Nephron (organoid): ENCODE measurements at regions not wholly inside any gene's neighbourhood (a gene's known extent, or its start where the extent isn't known, plus 50 kb on each side); places are given as distances from the start of the nearest gene placed in this dataset.

Experiments
- H3K27ac Mint-ChIP-seq, 3 experiments: 2 replicates each; pipeline ENCODE4 v1.8.0; 2020; ENCODE audit warnings: mixed read lengths in 3 of 3, mild to moderate bottlenecking in 2 of 3, moderate library complexity in 1 of 3
- H3K27me3 Mint-ChIP-seq: 2 replicates; pipeline ENCODE4 v1.8.0; 2021; ENCODE audit warnings: low read depth, mild to moderate bottlenecking, moderate library complexity, mixed read lengths
- H3K36me3 Mint-ChIP-seq: 2 replicates; pipeline ENCODE4 v1.8.0; 2020; ENCODE audit warnings: low read depth, mixed read lengths
- H3K4me1 Mint-ChIP-seq: 2 replicates; pipeline ENCODE4 v1.8.0; 2020; ENCODE audit warnings: mixed read lengths
- H3K4me3 Mint-ChIP-seq, 3 experiments: 2 replicates each; pipeline ENCODE4 v1.8.0; 2020; ENCODE audit warnings: mild to moderate bottlenecking in 3 of 3, mixed read lengths in 3 of 3, moderate library complexity in 2 of 3
- H3K9me3 Mint-ChIP-seq: 2 replicates; pipeline ENCODE4 v1.8.0; 2020; ENCODE audit warnings: mixed read lengths
- TF ChIP-seq, protein P1 (sequence below), 3 experiments: fragments of 200-600 bp; sonication (generic); IDR thresholded peaks; one replicate each; pipeline ENCODE4 v1.5.0; 2021; ENCODE audit warnings: antibody characterized with exemption in 3 of 3; ENCODE audit not compliant: unreplicated experiment in 3 of 3

DNA sequence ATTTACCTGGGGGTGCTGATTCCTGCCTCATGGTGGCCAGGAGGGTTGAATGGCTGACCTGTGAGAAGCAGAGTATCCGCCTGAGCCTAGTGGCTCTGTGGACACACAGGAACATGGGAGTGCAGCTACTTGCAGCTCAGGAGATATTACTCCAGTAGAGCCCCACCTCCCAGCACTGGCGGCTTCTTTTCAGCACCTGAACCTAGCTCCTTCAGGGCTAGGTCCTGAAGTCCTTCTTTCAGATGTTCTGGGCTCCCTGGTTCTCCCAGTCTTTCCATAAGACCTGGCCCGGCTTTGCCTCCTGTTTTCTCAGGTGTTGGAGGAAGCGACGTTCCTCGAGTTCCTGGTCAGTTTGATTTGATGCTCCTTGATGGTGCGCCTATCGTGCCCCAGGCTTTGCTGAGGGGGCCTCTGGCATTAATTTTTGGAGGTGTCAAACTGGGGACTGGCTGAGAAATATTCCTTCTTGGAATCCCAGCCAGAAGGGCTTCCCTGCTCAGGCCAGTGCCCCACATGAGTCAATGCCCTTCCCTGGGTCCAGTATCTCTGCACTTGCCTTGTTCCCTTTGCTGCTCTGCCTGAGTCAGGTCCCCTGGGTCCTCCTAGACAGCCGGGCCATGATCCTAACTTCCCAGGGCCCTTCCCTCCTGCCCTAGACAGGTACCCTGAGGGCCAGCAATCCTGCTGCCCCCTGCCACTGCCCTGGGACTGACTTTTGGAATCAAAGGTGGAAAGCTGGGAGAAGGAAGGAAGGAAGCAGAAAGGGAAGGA lies 110.7 kb upstream of the HAAO start:
- Mint-ChIP-seq H3K4me1 (peaks cover 50% of the 10 kb centered on the region), H3K4me3 (no peak overlapping the region), H3K36me3 (no peaks in the 10 kb centered on the region), H3K27ac (peak overlapping the region; percentile 78 to 98 (median 97)), H3K9me3 (no peaks in the 10 kb centered on the region), H3K27me3 (no peaks in the 10 kb centered on the region)
- TF ChIP-seq, protein P1, sequence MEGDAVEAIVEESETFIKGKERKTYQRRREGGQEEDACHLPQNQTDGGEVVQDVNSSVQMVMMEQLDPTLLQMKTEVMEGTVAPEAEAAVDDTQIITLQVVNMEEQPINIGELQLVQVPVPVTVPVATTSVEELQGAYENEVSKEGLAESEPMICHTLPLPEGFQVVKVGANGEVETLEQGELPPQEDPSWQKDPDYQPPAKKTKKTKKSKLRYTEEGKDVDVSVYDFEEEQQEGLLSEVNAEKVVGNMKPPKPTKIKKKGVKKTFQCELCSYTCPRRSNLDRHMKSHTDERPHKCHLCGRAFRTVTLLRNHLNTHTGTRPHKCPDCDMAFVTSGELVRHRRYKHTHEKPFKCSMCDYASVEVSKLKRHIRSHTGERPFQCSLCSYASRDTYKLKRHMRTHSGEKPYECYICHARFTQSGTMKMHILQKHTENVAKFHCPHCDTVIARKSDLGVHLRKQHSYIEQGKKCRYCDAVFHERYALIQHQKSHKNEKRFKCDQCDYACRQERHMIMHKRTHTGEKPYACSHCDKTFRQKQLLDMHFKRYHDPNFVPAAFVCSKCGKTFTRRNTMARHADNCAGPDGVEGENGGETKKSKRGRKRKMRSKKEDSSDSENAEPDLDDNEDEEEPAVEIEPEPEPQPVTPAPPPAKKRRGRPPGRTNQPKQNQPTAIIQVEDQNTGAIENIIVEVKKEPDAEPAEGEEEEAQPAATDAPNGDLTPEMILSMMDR (IDR thresholded peaks at IDR 0.05; ENCODE audit: unreplicated experiment in 3 of 3) = no peak

DNA sequence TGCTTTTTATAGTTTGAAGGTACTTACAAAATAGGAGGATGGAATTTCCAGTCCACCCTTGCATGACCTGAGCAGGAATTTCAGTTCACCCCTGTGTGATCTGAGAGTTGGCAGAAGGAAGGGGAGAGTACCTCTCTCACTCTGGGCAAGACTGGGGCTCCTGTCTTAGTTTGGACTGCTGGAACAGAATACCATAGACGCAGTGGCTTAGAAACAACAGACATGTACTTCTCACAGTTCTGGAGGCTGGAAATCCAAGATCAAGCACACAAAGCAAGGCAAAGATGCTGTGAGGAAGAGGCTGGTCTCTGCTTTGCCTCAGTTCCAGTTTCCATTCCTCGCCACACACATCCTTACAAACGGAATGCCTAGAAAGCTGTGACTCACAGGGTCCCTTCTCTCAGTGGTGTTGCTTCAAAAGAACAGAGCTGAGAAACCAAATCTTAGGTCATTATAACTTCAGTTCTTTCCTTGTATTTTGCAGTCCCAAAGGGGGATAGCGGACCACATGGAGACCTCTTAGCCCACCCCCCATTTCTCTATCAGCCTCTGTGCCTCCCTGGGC lies 108.8 kb upstream of the HAAO start:
- H3K4me3 Mint-ChIP-seq = no peak overlapping the region
- no peaks in the 10 kb centered on the region for H3K27me3 Mint-ChIP-seq
- no peaks in the 10 kb centered on the region for H3K36me3 Mint-ChIP-seq
- no peaks in the 10 kb centered on the region for H3K9me3 Mint-ChIP-seq
- peaks cover 31% of the 10 kb centered on the region for H3K4me1 Mint-ChIP-seq
- H3K27ac Mint-ChIP-seq = peak overlapping the region; percentile 16 to 82 (median 76)
- TF ChIP-seq, protein P1 (IDR thresholded peaks at IDR 0.05; ENCODE audit: unreplicated experiment in 3 of 3) = no peak

DNA sequence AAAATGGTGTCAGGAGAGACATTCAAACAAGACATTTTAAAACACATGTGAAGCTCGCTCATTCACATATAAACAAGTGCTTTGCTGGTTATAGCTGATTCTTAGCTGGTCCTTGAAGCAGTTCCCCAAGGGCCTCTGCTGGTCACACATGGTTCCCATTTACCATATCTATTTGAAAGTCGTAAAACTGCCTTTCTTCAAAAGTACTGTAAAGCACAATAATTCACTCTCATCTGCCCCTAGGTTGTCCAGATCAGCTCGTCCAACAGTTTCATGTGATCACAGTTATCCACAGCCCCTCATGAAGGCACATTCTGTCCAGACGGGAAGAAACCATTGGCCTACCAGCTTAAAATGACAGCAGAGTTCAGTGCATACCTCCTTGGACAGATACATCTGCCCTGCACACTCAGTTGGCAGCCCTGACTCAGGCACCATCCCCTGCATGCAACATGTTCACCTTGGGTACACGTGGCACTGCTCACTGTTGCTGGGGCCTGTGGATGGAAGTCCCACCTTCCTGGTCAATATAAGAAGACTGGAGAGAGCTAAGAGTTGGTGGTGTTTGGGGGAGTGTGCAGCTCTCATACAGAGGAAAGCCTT lies 108.0 kb upstream of the HAAO start:
- Mint-ChIP-seq H3K27me3 (no peaks in the 10 kb centered on the region), H3K9me3 (no peaks in the 10 kb centered on the region), H3K4me3 (no peak overlapping the region), H3K4me1 (peaks cover 23% of the 10 kb centered on the region), H3K36me3 (no peaks in the 10 kb centered on the region), H3K27ac (peak overlapping the region; percentile 16 to 82 (median 76))
- TF ChIP-seq, protein P1 (IDR thresholded peaks at IDR 0.05; ENCODE audit: unreplicated experiment in 3 of 3) = no peak

DNA sequence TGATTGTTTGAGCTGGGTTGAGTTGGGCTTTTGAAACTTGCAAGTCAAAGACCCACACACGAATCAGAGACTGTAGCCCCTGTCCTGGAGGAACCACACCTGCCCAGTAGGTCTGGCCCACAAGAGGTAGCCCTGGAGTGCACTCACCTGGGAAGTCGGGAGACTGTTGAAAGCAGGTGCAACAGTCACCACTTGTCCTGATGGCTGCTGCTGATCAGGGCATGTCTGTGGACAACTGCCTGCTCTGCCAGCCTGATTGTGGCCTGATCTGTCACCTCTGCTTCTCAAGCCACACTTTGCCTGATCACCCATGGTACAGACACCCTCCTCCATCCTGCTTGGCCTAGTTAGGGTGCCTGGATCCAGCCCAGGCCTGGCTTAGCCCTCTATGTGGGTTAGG lies 105.0 kb upstream of the HAAO start:
- TF ChIP-seq, protein P1 (IDR thresholded peaks at IDR 0.05; ENCODE audit: unreplicated experiment in 3 of 3) = no peak
- no peak overlapping the region for H3K27ac Mint-ChIP-seq
- no peaks in the 10 kb centered on the region for H3K27me3 Mint-ChIP-seq
- no peaks in the 10 kb centered on the region for H3K9me3 Mint-ChIP-seq
- peaks cover 15% of the 10 kb centered on the region for H3K4me1 Mint-ChIP-seq
- no peak overlapping the region for H3K4me3 Mint-ChIP-seq
- no peaks in the 10 kb centered on the region for H3K36me3 Mint-ChIP-seq

DNA sequence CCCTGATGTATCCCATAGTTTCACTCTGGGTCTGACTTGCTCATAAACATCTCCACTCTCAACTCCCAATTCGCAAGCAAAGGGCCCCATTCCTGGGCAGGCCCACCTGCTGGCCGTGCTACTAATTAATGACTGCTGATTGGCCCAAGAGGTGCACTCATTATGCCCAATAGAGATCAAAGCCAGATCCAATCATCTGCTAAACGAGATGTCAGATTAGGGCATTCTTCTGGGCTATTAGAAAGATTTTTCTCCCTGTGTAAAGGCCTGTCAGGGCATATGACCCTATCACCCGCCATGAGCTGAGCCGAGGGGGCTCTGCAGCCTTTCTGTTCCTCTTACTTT lies 103.4 kb upstream of the HAAO start:
- H3K4me3 Mint-ChIP-seq = no peak overlapping the region
- H3K27ac Mint-ChIP-seq = no peak overlapping the region
- TF ChIP-seq, protein P1 (IDR thresholded peaks at IDR 0.05; ENCODE audit: unreplicated experiment in 3 of 3) = no peak
- no peaks in the 10 kb centered on the region for H3K36me3 Mint-ChIP-seq
- H3K4me1 Mint-ChIP-seq = peaks cover 6% of the 10 kb centered on the region
- no peaks in the 10 kb centered on the region for H3K27me3 Mint-ChIP-seq
- peaks cover 10% of the 10 kb centered on the region for H3K9me3 Mint-ChIP-seq
